Left lung (tissue), 4 donors: ENCODE measurements at regions not wholly inside any gene's neighbourhood (a gene's known extent, or its start where the extent isn't known, plus 50 kb on each side); places are given as distances from the start of the nearest gene placed in this dataset.

Experiments
- ATAC-seq: fragments of 200-7000 bp; cut with Tn5 transposase; one replicate; pipeline ENCODE4 v1.9.1; 2020; ENCODE audit warnings: moderate library complexity
- DNase-seq, 4 donors: peaks; one replicate each; pipeline ENCODE4 v3.0.0-alpha.2; 2013 to 2020
- H3K27ac ChIP-seq, 2 donors: fragments of 200-600 bp; sonication (generic) in 1 of 2; one replicate each; pipeline versions ENCODE4 v1.5.0 to v1.8.0; 2020 to 2021
- H3K27me3 ChIP-seq, 2 donors: fragments of 200-600 bp; sonication (generic) in 1 of 2; one replicate each; pipeline versions ENCODE4 v1.5.0 to v1.8.0; 2020 to 2021
- H3K36me3 ChIP-seq, 2 donors: fragments of 200-600 bp; sonication (generic) in 1 of 2; one replicate each; pipeline versions ENCODE4 v1.5.0 to v1.8.0; 2020 to 2021
- H3K4me1 ChIP-seq, 2 donors: fragments of 200-600 bp; one replicate each; pipeline ENCODE4 v1.8.0; 2021
- H3K4me3 ChIP-seq, 2 donors: fragments of 200-600 bp; sonication (generic) in 1 of 2; one replicate each; pipeline versions ENCODE4 v1.5.0 to v1.8.0; 2020 to 2021; ENCODE audit warnings: mild to moderate bottlenecking in 1 of 2
- H3K9me3 ChIP-seq, 2 donors: fragments of 200-600 bp; sonication (generic) in 1 of 2; one replicate each; pipeline versions ENCODE4 v1.5.0 to v1.8.0; 2020 to 2021
- CTCF ChIP-seq, 2 donors: fragments of 200-600 bp; sonication (generic) in 1 of 2; IDR thresholded peaks; one replicate each; pipeline versions ENCODE4 v1.5.0 to v1.8.0; 2021; ENCODE audit warnings: antibody characterized with exemption in 2 of 2
- intact Hi-C, 2 donors: fragments of 100-400 bp; cut with DNase I; formaldehyde crosslinking; loops; one replicate each; pipeline versions ENCODE4 v1.11.2 to v1.14.2; 2022
- donor health status: DM: no; HTN: yes; CAD: no.
- donor health status: DM: no; HTN: no; CAD: no.

GRCh38 chr15:39501366-39502081, 79.4 kb upstream of the THBS1 start:
- H3K27me3 ChIP-seq, result no peaks in the 10 kb centered on the region
- H3K4me3 ChIP-seq, result no peak overlapping the region
- DNase-seq, result no peak
- no peak for ATAC-seq
- no peaks in the 10 kb centered on the region for H3K4me1 ChIP-seq
- H3K27ac ChIP-seq, result no peak overlapping the region
- intact Hi-C loops, result no loop called here
- H3K9me3 ChIP-seq, result no peaks in the 10 kb centered on the region
- no peaks in the 10 kb centered on the region for H3K36me3 ChIP-seq
- no peak for TF ChIP-seq CTCF (IDR thresholded peaks at IDR 0.05)

- TF ChIP-seq CTCF (IDR thresholded peaks at IDR 0.05), result no peak
- no peak for ATAC-seq
- Histone ChIP-seq H3K27ac (no peak overlapping the region), H3K27me3 (no peaks in the 10 kb centered on the region), H3K4me1 (no peaks in the 10 kb centered on the region), H3K9me3 (no peaks in the 10 kb centered on the region), H3K36me3 (no peaks in the 10 kb centered on the region), H3K4me3 (no peak overlapping the region)
- DNase-seq, result no peak
- intact Hi-C loops, result no loop called here
Observed at GRCh38 chr15:39502082-39502447, 78.8 kb upstream of the THBS1 start.

GRCh38 chr15:39502611-39503195, 78.2 kb upstream of the THBS1 start:
- intact Hi-C loops, result no loop called here
- H3K4me1 ChIP-seq, result no peaks in the 10 kb centered on the region
- H3K9me3 ChIP-seq, result no peaks in the 10 kb centered on the region
- H3K4me3 ChIP-seq, result no peak overlapping the region
- no peak overlapping the region for H3K27ac ChIP-seq
- H3K27me3 ChIP-seq, result no peaks in the 10 kb centered on the region
- no peak for DNase-seq
- no peaks in the 10 kb centered on the region for H3K36me3 ChIP-seq
- peak; percentile 21 for ATAC-seq
- no peak for TF ChIP-seq CTCF (IDR thresholded peaks at IDR 0.05)

GRCh38 chr15:39503526-39503925, 77.4 kb upstream of the THBS1 start:
- ATAC-seq, result no peak
- no peaks in the 10 kb centered on the region for H3K9me3 ChIP-seq
- no peak overlapping the region for H3K4me3 ChIP-seq
- no peak overlapping the region for H3K27ac ChIP-seq
- TF ChIP-seq CTCF (IDR thresholded peaks at IDR 0.05), result no peak
- no peak for DNase-seq
- intact Hi-C loops, result no loop called here
- no peaks in the 10 kb centered on the region for H3K27me3 ChIP-seq
- no peaks in the 10 kb centered on the region for H3K4me1 ChIP-seq
- no peaks in the 10 kb centered on the region for H3K36me3 ChIP-seq

GRCh38 chr15:39504808-39505207, 76.1 kb upstream of the THBS1 start:
- ATAC-seq, result peak; percentile 26
- no peaks in the 10 kb centered on the region for H3K36me3 ChIP-seq

More at GRCh38 chr15:39504808-39505207, 76.1 kb upstream of the THBS1 start:
- no peak overlapping the region for H3K4me3 ChIP-seq
- TF ChIP-seq CTCF (IDR thresholded peaks at IDR 0.05), result no peak
- no peak overlapping the region for H3K27ac ChIP-seq
- H3K9me3 ChIP-seq, result no peaks in the 10 kb centered on the region
- intact Hi-C loops, result no loop called here
- H3K27me3 ChIP-seq, result no peaks in the 10 kb centered on the region
- no peak for DNase-seq
- H3K4me1 ChIP-seq, result no peaks in the 10 kb centered on the region
